IMR-90 (cell line): ENCODE measurements at regions not wholly inside any gene's neighbourhood (a gene's known extent, or its start where the extent isn't known, plus 50 kb on each side); places are given as distances from the start of the nearest gene placed in this dataset.

Source experiments
- ATAC-seq: fragments of 200-7000 bp; cut with Tn5 transposase; 2 replicates; pipeline ENCODE4 v1.9.1; 2020; ENCODE audit warnings: low read depth, mild to moderate bottlenecking, moderate library complexity
- BruUV-seq: library from RNA; stranded (reverse); fragments of 400-500 nt; replicated peaks from 2 replicates; lab custom pipeline; 2021; lab: Mats Ljungman, UMichigan
- CTCF ChIA-PET: fragments of 300-600 bp; formaldehyde crosslinking; extraction: SDS; loops from one replicate; lab custom pipeline; 2021; ENCODE audit warnings: antibody characterized with exemption; lab: Yijun Ruan, JAX
- POLR2A ChIA-PET: fragments of 300-600 bp; sonication (Branson Sonifier 250); formaldehyde crosslinking; loops from one replicate; lab custom pipeline; 2022; ENCODE audit warnings: antibody characterized with exemption; ENCODE audit not compliant: unreplicated experiment; lab: Charles Lee
- DNase-seq: peaks from one replicate; pipeline ENCODE4 v3.0.0; 2013
- H2AFZ ChIP-seq: replicated peaks from 2 replicates; pipeline ENCODE3; 2013; ENCODE audit warnings: low read length, mild to moderate bottlenecking; ENCODE audit not compliant: poor library complexity
- H2AK5ac ChIP-seq: 2 replicates; pipeline ENCODE4 v1.6.1; 2013; ENCODE audit warnings: low read depth, low read length, inconsistent platforms
- H2AK9ac ChIP-seq: replicated peaks from 2 replicates; pipeline ENCODE3; 2013; ENCODE audit warnings: mild to moderate bottlenecking, low read depth, low read length, moderate library complexity; ENCODE audit not compliant: poor library complexity
- H2BK120ac ChIP-seq: 2 replicates; pipeline ENCODE4 v1.6.1; 2013; ENCODE audit warnings: low read depth, low read length, inconsistent platforms
- H2BK15ac ChIP-seq: 3 replicates; pipeline ENCODE4 v1.6.1; 2013; ENCODE audit warnings: low read depth, low read length, inconsistent platforms
- H2BK20ac ChIP-seq: 2 replicates; pipeline ENCODE4 v1.6.1; 2013; ENCODE audit warnings: low read depth, mild to moderate bottlenecking, inconsistent platforms, low read length, moderate library complexity
- H2BK5ac ChIP-seq: 2 replicates; pipeline ENCODE4 v1.6.1; 2013; ENCODE audit warnings: mild to moderate bottlenecking, low read depth, low read length, inconsistent platforms; ENCODE audit not compliant: poor library complexity, severe bottlenecking
- H3K14ac ChIP-seq: replicated peaks from 2 replicates; pipeline ENCODE4 v1.6.1; 2013; ENCODE audit warnings: low read depth, low read length, inconsistent platforms
- H3K18ac ChIP-seq: 2 replicates; pipeline ENCODE4 v1.6.1; 2013; ENCODE audit warnings: low read depth, low read length, control low read depth
- H3K23ac ChIP-seq: 2 replicates; pipeline ENCODE4 v1.6.1; 2013; ENCODE audit warnings: low read depth, low read length, inconsistent platforms
- H3K27ac ChIP-seq: 2 replicates; pipeline ENCODE4 v1.5.1; 2013; ENCODE audit warnings: mild to moderate bottlenecking, control low read depth, low read length; ENCODE audit not compliant: insufficient read depth
- H3K27me3 ChIP-seq: 2 replicates; pipeline ENCODE4 v1.6.1; 2013; ENCODE audit warnings: low read length; ENCODE audit not compliant: control insufficient read depth, insufficient read depth
- H3K36me3 ChIP-seq: 2 replicates; pipeline ENCODE4 v1.6.1; 2013; ENCODE audit warnings: low read length, mixed read lengths; ENCODE audit not compliant: control insufficient read depth, insufficient read depth
- H3K4ac ChIP-seq: 2 replicates; pipeline ENCODE4 v1.6.1; 2013; ENCODE audit warnings: low read depth, low read length, inconsistent platforms
- H3K4me1 ChIP-seq: 2 replicates; pipeline ENCODE4 v1.6.1; 2013; ENCODE audit warnings: low read length, mixed read lengths; ENCODE audit not compliant: control insufficient read depth, insufficient read depth
- H3K4me2 ChIP-seq: 2 replicates; pipeline ENCODE4 v1.6.1; 2013; ENCODE audit warnings: low read depth, mild to moderate bottlenecking, control low read depth, low read length, moderate library complexity
- H3K4me3 ChIP-seq: 2 replicates; pipeline ENCODE4 v1.5.1; 2013; ENCODE audit warnings: low read depth, mild to moderate bottlenecking, control low read depth, low read length, moderate library complexity; ENCODE audit not compliant: insufficient read depth
- H3K56ac ChIP-seq: 2 replicates; pipeline ENCODE4 v1.6.1; 2013; ENCODE audit warnings: low read length, inconsistent platforms; ENCODE audit not compliant: insufficient read depth; ENCODE audit errors: extremely low read depth
- H3K79me1 ChIP-seq, 2 experiments: 2 replicates each; pipeline ENCODE4 v1.6.1; 2013; ENCODE audit warnings: low read length in 2 of 2, inconsistent platforms in 1 of 2, low read depth in 1 of 2
- H3K9ac ChIP-seq: 2 replicates; pipeline ENCODE4 v1.6.1; 2013; ENCODE audit warnings: low read depth, low read length, control low read depth
- H3K9me1 ChIP-seq: 2 replicates; pipeline ENCODE4 v1.6.1; 2013; ENCODE audit warnings: low read length, inconsistent platforms; ENCODE audit not compliant: insufficient read depth
- H3K9me3 ChIP-seq: 2 replicates; pipeline ENCODE4 v1.6.1; 2013; ENCODE audit warnings: low read length; ENCODE audit not compliant: control insufficient read depth, insufficient read depth
- H4K20me1 ChIP-seq: 2 replicates; pipeline ENCODE4 v1.6.1; 2013; ENCODE audit warnings: low read length, inconsistent platforms; ENCODE audit not compliant: insufficient read depth
- H4K5ac ChIP-seq: 2 replicates; pipeline ENCODE4 v1.6.1; 2013; ENCODE audit warnings: mild to moderate bottlenecking, low read depth, low read length, control low read depth
- H4K8ac ChIP-seq, 2 experiments: 2 replicates each; pipeline ENCODE4 v1.6.1; 2013; ENCODE audit warnings: low read depth in 2 of 2, low read length in 2 of 2, control low read depth in 1 of 2, inconsistent platforms in 1 of 2
- H4K91ac ChIP-seq: 2 replicates; pipeline ENCODE4 v1.6.1; 2013; ENCODE audit warnings: low read depth, low read length, inconsistent platforms; ENCODE audit not compliant: insufficient read depth
- BHLHE40 ChIP-seq: fragments of 150-350 bp; IDR thresholded peaks from 2 replicates; pipeline ENCODE4 v1.6.1; 2016; ENCODE audit warnings: mild to moderate bottlenecking, low read depth, low read length
- CEBPB ChIP-seq: IDR thresholded peaks from 2 replicates; pipeline ENCODE4 v1.6.1; 2012; ENCODE audit warnings: low read depth, low read length, improper control_type of control experiment
- CHD1 ChIP-seq: IDR thresholded peaks from 2 replicates; pipeline ENCODE4 v1.6.1; 2012; ENCODE audit warnings: low read depth, low read length, improper control_type of control experiment
- FOS ChIP-seq: fragments of 150-350 bp; IDR thresholded peaks from 2 replicates; pipeline ENCODE4 v1.6.1; 2016; ENCODE audit warnings: low read depth, low read length
- MAFK ChIP-seq: IDR thresholded peaks from 2 replicates; pipeline ENCODE4 v1.6.1; 2012; ENCODE audit warnings: low read depth, low read length, improper control_type of control experiment
- MAZ ChIP-seq: IDR thresholded peaks from 2 replicates; pipeline ENCODE4 v1.6.1; 2012; ENCODE audit warnings: low read depth, mild to moderate bottlenecking, low read length, improper control_type of control experiment, moderate library complexity, borderline replicate concordance
- MXI1 ChIP-seq: IDR thresholded peaks from 2 replicates; pipeline ENCODE4 v1.6.1; 2012; ENCODE audit warnings: low read depth, mild to moderate bottlenecking, low read length, moderate library complexity, borderline replicate concordance
- NFE2L2 ChIP-seq: fragments of 150-350 bp; IDR thresholded peaks from 2 replicates; pipeline ENCODE4 v1.6.1; 2016; ENCODE audit warnings: low read depth, mild to moderate bottlenecking, low read length
- POLR2A ChIP-seq: IDR thresholded peaks from 2 replicates; pipeline ENCODE4 v1.6.1; 2012; ENCODE audit warnings: mild to moderate bottlenecking, low read depth, low read length
- RAD21 ChIP-seq: IDR thresholded peaks from 2 replicates; pipeline ENCODE4 v1.6.1; 2012; ENCODE audit warnings: low read length, improper control_type of control experiment
- RCOR1 ChIP-seq: IDR thresholded peaks from 2 replicates; pipeline ENCODE4 v1.6.1; 2012; ENCODE audit warnings: mild to moderate bottlenecking, low read length, improper control_type of control experiment; ENCODE audit not compliant: insufficient replicate concordance
- RFX5 ChIP-seq: IDR thresholded peaks from 2 replicates; pipeline ENCODE4 v1.8.0; 2012; ENCODE audit warnings: low read depth, mild to moderate bottlenecking, low read length, moderate library complexity
- SMC3 ChIP-seq: fragments of 150-350 bp; IDR thresholded peaks from 2 replicates; pipeline ENCODE4 v1.6.1; 2016; ENCODE audit warnings: low read depth, mild to moderate bottlenecking, antibody characterized with exemption, low read length, moderate library complexity
- WGBS, 2 experiments: methylation state at CpG; one replicate each; pipeline versions ENCODE4 v1.1.5 to v1.1.7; 2013; ENCODE audit warnings: missing lambda C conversion rate in 2 of 2; ENCODE audit not compliant: insufficient read length in 1 of 2; ENCODE audit errors: extremely low coverage in 2 of 2; 5-methylcytosine and 5-hydroxymethylcytosine counted together
- dilution Hi-C: fragments of 300-500 bp; cut with HindIII; formaldehyde crosslinking; loops from one replicate; pipeline ENCODE4 v1.14.3; 2018; ENCODE audit warnings: low sequenced_read_pairs; ENCODE audit not compliant: unreplicated experiment
- in situ Hi-C: fragments of 300-500 bp; cut with MboI; formaldehyde crosslinking; loops from 3 replicates; pipeline ENCODE4 v1.14.3; 2019; ENCODE audit warnings: low sequenced_read_pairs, inconsistent platforms, mixed read lengths
- intact Hi-C: fragments of 100-400 bp; cut with micrococcal nuclease; formaldehyde crosslinking; loops from 2 replicates; pipeline ENCODE4 v1.10.0; 2022
- TF ChIP-seq, protein P1 (sequence below): conservative IDR thresholded peaks from 2 replicates; pipeline ENCODE4 v1.5.1; 2012; ENCODE audit warnings: mild to moderate bottlenecking, low read depth, low read length, improper control_type of control experiment
- TF ChIP-seq, protein P2 (sequence below): fragments of 150-350 bp; IDR thresholded peaks from 2 replicates; pipeline ENCODE4 v1.6.1; 2017; ENCODE audit warnings: mild to moderate bottlenecking, antibody characterized with exemption, low read length, low read depth

DNA sequence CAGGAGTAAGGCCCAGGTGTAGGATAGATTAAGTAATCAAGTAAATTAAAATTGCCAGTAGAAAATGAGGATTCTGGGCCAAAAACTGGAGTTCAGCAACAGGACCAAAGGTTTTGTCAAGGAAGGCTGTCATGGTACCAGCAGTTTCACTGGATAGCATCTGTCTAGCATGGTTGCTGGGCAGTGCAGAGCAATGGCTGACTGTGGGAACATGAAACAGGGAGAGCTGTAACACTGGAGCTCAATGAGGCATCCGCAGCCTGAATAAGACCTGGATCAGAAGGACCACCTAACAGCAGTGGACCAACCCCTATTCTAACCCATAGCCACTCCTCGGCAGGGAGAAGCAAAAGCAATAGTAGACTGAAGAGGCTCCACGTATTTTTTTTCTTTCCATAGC is 132.4 kb downstream of the ATOH1 start:
- no peak overlapping the region for H4K8ac ChIP-seq
- POLR2A ChIA-PET = no interaction called here
- H4K20me1 ChIP-seq = no peaks in the 10 kb centered on the region
- H4K5ac ChIP-seq = no peak overlapping the region
- dilution Hi-C loops (no loop called here), intact Hi-C loops (no loop called here), in situ Hi-C loops (no loop called here)
- H3K79me1 ChIP-seq = no peaks in the 10 kb centered on the region
- no peak overlapping the region for H3K23ac ChIP-seq
- TF ChIP-seq BHLHE40 (no peak), SMC3 (no peak), MAFK (no peak), RAD21 (no peak), FOS (no peak), RCOR1 (no peak), POLR2A (no peak), MAZ (no peak), MXI1 (no peak), CEBPB (no peak), CHD1 (no peak), RFX5 (no peak), NFE2L2 (no peak)
- TF ChIP-seq, protein P1, sequence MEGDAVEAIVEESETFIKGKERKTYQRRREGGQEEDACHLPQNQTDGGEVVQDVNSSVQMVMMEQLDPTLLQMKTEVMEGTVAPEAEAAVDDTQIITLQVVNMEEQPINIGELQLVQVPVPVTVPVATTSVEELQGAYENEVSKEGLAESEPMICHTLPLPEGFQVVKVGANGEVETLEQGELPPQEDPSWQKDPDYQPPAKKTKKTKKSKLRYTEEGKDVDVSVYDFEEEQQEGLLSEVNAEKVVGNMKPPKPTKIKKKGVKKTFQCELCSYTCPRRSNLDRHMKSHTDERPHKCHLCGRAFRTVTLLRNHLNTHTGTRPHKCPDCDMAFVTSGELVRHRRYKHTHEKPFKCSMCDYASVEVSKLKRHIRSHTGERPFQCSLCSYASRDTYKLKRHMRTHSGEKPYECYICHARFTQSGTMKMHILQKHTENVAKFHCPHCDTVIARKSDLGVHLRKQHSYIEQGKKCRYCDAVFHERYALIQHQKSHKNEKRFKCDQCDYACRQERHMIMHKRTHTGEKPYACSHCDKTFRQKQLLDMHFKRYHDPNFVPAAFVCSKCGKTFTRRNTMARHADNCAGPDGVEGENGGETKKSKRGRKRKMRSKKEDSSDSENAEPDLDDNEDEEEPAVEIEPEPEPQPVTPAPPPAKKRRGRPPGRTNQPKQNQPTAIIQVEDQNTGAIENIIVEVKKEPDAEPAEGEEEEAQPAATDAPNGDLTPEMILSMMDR = no peak
- TF ChIP-seq, protein P2, sequence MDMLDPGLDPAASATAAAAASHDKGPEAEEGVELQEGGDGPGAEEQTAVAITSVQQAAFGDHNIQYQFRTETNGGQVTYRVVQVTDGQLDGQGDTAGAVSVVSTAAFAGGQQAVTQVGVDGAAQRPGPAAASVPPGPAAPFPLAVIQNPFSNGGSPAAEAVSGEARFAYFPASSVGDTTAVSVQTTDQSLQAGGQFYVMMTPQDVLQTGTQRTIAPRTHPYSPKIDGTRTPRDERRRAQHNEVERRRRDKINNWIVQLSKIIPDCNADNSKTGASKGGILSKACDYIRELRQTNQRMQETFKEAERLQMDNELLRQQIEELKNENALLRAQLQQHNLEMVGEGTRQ = no peak
- H2AK9ac ChIP-seq = no peak overlapping the region
- no peaks in the 10 kb centered on the region for H3K27me3 ChIP-seq
- no peaks in the 10 kb centered on the region for H3K9me1 ChIP-seq
- H2BK5ac ChIP-seq = no peak overlapping the region
- no peak overlapping the region for H3K27ac ChIP-seq
- no peak overlapping the region for H3K4ac ChIP-seq
- no peak overlapping the region for H2BK120ac ChIP-seq
- BruUV-seq = no TSS peak
- CTCF ChIA-PET = no interaction called here
- H3K4me3 ChIP-seq = no peak overlapping the region
- DNase-seq = no peak
- no peak overlapping the region for H3K14ac ChIP-seq
- H3K4me2 ChIP-seq = no peak overlapping the region
- no peaks in the 10 kb centered on the region for H3K4me1 ChIP-seq
- H2AK5ac ChIP-seq = no peak overlapping the region
- H3K9me3 ChIP-seq = no peaks in the 10 kb centered on the region
- no peak for ATAC-seq
- H2BK20ac ChIP-seq = no peak overlapping the region
- no peak overlapping the region for H3K18ac ChIP-seq
- WGBS, 2 experiments = no CpG with 5 or more reads among the region's 3 CpGs
- H3K9ac ChIP-seq = no peak overlapping the region
- H2BK15ac ChIP-seq = no peak overlapping the region
- H2AFZ ChIP-seq = no peak overlapping the region
- H3K36me3 ChIP-seq = no peaks in the 10 kb centered on the region
- no peak overlapping the region for H4K91ac ChIP-seq
- H3K56ac ChIP-seq = no peak overlapping the region
